ENCODE measurements at regions not wholly inside any gene's neighbourhood (a gene's known extent, or its start where the extent isn't known, plus 50 kb on each side); places are given as distances from the start of the nearest gene placed in this dataset.

DNA sequence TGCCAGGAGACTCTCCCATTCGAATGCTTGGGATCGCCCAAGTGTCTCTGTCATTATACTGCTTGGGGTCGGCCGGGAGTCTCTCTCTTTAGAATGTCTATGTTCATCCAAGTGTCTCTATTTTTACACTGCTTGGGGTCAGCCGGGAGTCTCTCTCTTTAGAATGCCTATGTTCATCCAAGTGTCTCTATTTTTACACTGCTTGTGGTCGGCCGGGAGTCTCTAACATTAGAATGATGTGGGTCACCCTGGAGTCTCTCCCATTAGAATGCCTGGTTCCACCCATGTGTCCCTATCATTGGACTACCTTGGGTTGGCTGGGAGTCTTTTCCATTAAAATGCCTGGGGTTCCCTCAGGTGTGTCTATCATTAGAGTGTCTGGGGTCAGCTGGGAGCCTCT, 2230.4 kb downstream of the TP53TG3F start:
- peaks cover 0 to 100% (median 98%) of the 10 kb centered on the region in 8 donors for H3K9me3 ChIP-seq
- intact Hi-C loops (cut with DNase I; ENCODE audit: low total_unique reads), result no loop called here

DNA sequence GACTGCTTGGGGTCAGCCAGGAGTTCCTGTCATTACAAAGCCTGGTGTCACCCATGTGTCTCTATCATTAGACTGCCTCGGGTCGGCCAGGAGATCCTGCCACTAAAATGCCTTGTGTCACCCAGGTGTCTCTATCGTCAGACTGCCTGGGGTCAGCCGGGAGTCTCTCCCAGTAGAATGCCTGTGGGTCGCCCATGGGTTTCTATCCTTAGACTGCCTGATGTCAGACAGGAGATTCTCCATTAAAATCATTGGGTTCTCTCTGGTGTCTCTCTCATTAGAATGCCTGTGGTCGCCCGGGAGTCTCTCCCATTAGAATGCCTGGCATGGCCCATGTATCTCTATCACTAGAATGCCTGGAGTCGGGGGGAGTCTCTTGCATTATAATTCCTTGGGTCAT, 2231.0 kb downstream of the TP53TG3F start:
- Histone ChIP-seq H3K9me3 (peaks cover 0 to 100% (median 98%) of the 10 kb centered on the region in 8 donors), H3K4me3 (no peak overlapping the region), H3K27me3 (replicated peaks in 1 of 7) (no peaks in the 10 kb centered on the region), H3K4me1 (no peaks in the 10 kb centered on the region), H3K36me3 (no peaks in the 10 kb centered on the region), H3K27ac (no peak overlapping the region)
- TF ChIP-seq POLR2AphosphoS5 (IDR thresholded peaks at IDR 0.05), result no peak
- TF ChIP-seq, protein P1, sequence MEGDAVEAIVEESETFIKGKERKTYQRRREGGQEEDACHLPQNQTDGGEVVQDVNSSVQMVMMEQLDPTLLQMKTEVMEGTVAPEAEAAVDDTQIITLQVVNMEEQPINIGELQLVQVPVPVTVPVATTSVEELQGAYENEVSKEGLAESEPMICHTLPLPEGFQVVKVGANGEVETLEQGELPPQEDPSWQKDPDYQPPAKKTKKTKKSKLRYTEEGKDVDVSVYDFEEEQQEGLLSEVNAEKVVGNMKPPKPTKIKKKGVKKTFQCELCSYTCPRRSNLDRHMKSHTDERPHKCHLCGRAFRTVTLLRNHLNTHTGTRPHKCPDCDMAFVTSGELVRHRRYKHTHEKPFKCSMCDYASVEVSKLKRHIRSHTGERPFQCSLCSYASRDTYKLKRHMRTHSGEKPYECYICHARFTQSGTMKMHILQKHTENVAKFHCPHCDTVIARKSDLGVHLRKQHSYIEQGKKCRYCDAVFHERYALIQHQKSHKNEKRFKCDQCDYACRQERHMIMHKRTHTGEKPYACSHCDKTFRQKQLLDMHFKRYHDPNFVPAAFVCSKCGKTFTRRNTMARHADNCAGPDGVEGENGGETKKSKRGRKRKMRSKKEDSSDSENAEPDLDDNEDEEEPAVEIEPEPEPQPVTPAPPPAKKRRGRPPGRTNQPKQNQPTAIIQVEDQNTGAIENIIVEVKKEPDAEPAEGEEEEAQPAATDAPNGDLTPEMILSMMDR (IDR thresholded peaks at IDR 0.05 in 8 of 11, conservative IDR thresholded peaks at IDR 0.05 in 3 of 11), result no peak
- WGBS, 5 donors, result 78 to 82% (median 79%) methylated on average over 5 to 8 of the region's 8 CpGs
- no peak for DNase-seq
- intact Hi-C loops (cut with DNase I; ENCODE audit: low total_unique reads), result no loop called here

More for the DNA sequence above, 2230.4 kb downstream of the TP53TG3F start:
- WGBS, 5 donors, result 86 to 95% (median 90%) methylated on average over 7 of the region's 7 CpGs
- TF ChIP-seq, protein P1 (IDR thresholded peaks at IDR 0.05 in 8 of 11, conservative IDR thresholded peaks at IDR 0.05 in 3 of 11), result no peak
- TF ChIP-seq POLR2A (IDR thresholded peaks at IDR 0.05), result no peak
- H3K4me1 ChIP-seq, result no peaks in the 10 kb centered on the region
- H3K27ac ChIP-seq, result no peak overlapping the region
- H3K27me3 ChIP-seq (replicated peaks in 1 of 7), result no peaks in the 10 kb centered on the region
- no peaks in the 10 kb centered on the region for H3K36me3 ChIP-seq
- no peak overlapping the region for H3K4me3 ChIP-seq
- DNase-seq, result no peak

DNA sequence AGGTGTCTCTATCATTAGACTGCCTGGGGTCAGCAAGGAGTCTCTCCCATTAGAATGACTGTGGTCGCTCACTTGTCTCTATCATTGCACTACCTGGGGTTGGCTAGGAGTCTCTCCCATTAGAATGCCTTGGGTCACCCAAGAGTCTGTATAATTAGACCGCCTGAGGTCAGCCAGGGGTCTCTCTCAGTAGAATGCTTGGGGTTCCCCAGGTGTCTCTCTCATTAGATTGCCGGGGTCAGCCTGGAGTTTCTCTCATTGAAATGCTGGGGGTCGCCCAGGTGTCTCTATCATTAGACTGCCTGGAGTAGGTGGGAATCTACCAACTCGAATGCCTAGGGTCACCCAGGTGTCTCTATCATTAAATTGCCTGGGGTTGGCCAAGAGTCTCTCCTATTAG, 2231.6 kb downstream of the TP53TG3F start:
- intact Hi-C loops (cut with DNase I; ENCODE audit: low total_unique reads), result no loop called here
- TF ChIP-seq POLR2AphosphoS5 (IDR thresholded peaks at IDR 0.05) (no peak), POLR2A (IDR thresholded peaks at IDR 0.05) (no peak)
- TF ChIP-seq, protein P1 (IDR thresholded peaks at IDR 0.05 in 8 of 11, conservative IDR thresholded peaks at IDR 0.05 in 3 of 11), result no peak
- H3K9me3 ChIP-seq, result peaks cover 0 to 100% (median 98%) of the 10 kb centered on the region in 8 donors

DNA sequence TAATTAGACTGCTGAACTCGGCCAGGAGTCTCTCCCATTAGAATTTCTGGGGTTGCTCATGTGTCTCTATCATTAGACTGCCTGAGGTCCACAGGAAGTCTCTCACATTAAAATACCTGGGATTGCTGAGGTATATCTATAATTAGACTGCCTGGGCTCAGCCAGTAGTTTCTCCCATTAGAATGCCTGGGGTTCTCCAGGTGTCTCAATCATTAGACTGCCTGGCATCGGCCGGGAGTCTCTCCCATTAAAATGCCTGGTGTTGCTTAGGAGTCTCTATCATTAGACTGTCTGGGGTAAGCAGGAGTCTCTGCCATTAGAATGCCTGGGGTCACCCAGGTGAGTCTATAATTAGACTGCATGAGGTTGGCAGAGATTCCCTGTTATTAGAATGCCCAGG, 2233.4 kb downstream of the TP53TG3F start:
- TF ChIP-seq, protein P1 (IDR thresholded peaks at IDR 0.05 in 8 of 11, conservative IDR thresholded peaks at IDR 0.05 in 3 of 11), result no peak
- TF ChIP-seq POLR2AphosphoS5 (IDR thresholded peaks at IDR 0.05), result no peak
- no peak for TF ChIP-seq POLR2A (IDR thresholded peaks at IDR 0.05)
- Histone ChIP-seq H3K9me3 (peaks cover 0 to 100% (median 96%) of the 10 kb centered on the region in 8 donors), H3K4me1 (no peaks in the 10 kb centered on the region), H3K36me3 (no peaks in the 10 kb centered on the region), H3K27me3 (replicated peaks in 1 of 7) (no peaks in the 10 kb centered on the region), H3K27ac (no peak overlapping the region), H3K4me3 (no peak overlapping the region)
- 62 to 75% (median 73%) methylated on average over 3 of the region's 3 CpGs for WGBS, 5 donors
- DNase-seq, result no peak
- intact Hi-C loops (cut with DNase I; ENCODE audit: low total_unique reads), result no loop called here

More for the DNA sequence above, 2231.6 kb downstream of the TP53TG3F start:
- no peak for DNase-seq
- H3K36me3 ChIP-seq, result no peaks in the 10 kb centered on the region
- no peak overlapping the region for H3K4me3 ChIP-seq
- 55 to 71% (median 59%) methylated on average over 5 of the region's 5 CpGs for WGBS, 5 donors
- no peaks in the 10 kb centered on the region for H3K4me1 ChIP-seq
- H3K27ac ChIP-seq, result no peak overlapping the region
- H3K27me3 ChIP-seq (replicated peaks in 1 of 7), result no peaks in the 10 kb centered on the region
